NOMO-1 (cell line): ENCODE measurements at regions not wholly inside any gene's neighbourhood (a gene's known extent, or its start where the extent isn't known, plus 50 kb on each side); places are given as distances from the start of the nearest gene placed in this dataset.

Source experiments
- DNase-seq, 2 experiments: peaks; one replicate each; lab custom pipeline; 2025; ENCODE audit not compliant: unreplicated experiment in 2 of 2; lab: John Stamatoyannopoulos, UW

DNA sequence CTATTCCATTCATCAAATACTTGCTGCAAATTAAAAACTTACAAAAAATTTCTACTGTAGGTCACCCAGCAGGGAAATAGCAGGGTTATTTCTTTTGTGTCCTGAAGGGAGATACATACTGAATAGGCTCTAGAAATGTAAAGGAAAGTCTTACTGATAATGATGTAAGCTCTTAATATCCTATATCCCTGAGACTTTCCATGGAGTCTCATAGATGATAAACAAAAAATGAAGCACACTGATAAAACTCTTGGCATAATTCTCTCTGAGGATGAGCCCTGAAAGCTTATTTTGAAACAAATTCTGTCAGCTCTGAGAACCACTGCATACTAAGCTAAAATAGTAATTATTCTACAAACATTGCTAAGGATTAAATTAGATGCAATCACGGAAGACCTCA, 819.6 kb upstream of the PTPRD start:
- DNase-seq, result no peak

GRCh38 chr9:11443631-11444030, 830.8 kb upstream of the PTPRD start:
- DNase-seq, result no peak

GRCh38 chr9:11457825-11458790, 845.3 kb upstream of the PTPRD start:
- DNase-seq, result no peak

GRCh38 chr9:11469745-11470144, 856.9 kb upstream of the PTPRD start:
- DNase-seq, result no peak

GRCh38 chr9:11471321-11471720, 858.5 kb upstream of the PTPRD start:
- no peak for DNase-seq

DNA sequence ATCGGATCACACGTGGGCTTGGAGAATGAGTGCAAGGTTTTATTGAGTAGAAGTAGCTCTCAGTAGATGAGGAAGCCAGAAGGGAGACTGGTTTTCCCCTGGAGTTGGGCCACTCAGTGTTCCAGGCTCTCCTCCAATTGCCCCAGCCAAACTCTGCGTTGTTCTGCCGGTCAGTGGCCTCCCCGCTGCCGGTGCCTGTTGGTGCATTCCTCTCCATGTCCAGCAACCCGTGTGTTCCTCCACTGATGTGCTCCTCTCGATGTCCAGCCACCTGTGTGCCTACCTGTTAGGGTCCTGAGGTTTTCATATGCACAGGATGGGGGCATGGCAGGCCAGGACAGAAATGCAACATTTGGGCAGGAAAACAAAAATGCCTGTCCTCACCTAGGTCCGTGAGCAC, 888.0 kb upstream of the PTPRD start:
- DNase-seq, result no peak

GRCh38 chr9:11506980-11507379, 894.2 kb upstream of the PTPRD start:
- no peak for DNase-seq

DNA sequence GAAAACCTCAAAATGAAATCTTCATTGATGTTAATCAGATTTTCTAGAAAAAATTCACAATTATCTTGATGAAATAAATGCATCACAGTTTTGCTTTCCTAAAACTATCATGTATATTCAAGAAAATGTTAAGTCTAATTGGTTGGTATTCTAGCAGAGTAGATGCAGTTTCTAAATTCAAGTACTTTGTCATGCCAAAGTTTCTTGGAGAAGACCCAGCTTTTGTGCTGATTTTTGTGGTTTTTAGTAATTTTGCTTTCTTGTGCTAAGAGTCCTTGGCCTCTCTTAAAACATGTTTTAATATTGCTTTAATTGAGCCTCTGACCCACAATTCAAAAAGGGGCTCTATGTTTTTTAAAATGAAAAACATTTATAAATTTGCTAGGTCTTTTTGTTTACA, 924.8 kb upstream of the PTPRD start:
- no peak for DNase-seq

DNA sequence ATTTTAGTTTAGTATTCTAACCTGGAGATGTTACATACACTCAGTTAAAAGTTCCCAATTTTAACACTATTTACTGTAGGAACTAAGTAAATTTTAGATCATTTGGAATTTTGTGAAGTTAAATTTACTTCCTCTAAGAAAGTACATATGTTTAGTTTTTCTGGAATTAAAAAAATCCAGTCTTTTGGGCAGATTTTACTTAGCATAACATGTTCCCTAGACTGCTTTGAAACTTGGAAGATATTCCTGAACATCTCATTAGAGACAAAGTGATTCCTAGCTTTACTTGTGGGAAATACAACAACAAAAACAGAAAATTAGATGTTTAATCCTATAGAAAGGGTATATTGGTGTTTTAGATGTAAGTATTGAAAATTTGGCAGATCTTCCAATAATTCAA, 930.0 kb upstream of the PTPRD start:
- DNase-seq, result no peak

GRCh38 chr9:11546231-11546630, 933.4 kb upstream of the PTPRD start:
- DNase-seq, result no peak

- no peak for DNase-seq
These were observed 936.6 kb upstream of the PTPRD start for GRCh38 chr9:11549311-11549794.

GRCh38 chr9:11551106-11551505, 938.3 kb upstream of the PTPRD start:
- no peak for DNase-seq

- no peak for DNase-seq
These were observed 945.2 kb upstream of the PTPRD start for GRCh38 chr9:11558043-11558442.

DNA sequence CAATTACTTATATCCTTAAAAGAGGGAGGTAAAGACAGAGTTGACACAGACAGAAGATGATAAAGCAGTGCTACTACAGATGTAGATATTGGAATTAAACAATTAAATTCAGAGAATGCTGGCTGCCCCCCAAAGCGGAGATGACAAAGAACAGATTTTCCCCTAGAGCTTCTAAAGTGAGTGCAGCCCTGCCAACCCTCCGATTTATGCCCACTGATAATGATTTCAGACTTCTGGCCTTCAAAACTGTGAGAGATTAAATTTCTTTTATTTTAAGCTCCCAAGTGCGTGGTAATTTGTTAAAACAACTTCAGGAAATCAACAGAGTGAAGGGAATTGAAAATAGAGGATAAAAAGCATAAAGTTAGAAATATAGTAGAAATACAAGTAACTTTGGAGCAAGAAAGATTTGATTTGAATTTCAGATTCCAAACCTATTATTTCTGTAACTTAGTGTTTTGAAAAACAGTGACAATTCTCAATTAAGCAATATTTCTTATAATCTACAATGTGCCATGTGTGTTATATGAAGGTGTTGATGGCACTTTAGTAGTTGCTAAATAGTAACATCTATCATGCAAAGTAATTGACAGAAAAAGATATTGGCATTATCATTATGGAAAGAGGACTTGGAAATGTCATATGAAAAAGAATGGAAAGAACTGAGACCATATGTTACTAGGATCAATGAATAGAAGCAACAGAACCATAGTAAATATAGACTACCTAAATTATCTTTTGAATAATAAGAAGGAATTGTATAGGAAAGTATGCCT, 946.4 kb upstream of the PTPRD start:
- DNase-seq, result no peak

DNA sequence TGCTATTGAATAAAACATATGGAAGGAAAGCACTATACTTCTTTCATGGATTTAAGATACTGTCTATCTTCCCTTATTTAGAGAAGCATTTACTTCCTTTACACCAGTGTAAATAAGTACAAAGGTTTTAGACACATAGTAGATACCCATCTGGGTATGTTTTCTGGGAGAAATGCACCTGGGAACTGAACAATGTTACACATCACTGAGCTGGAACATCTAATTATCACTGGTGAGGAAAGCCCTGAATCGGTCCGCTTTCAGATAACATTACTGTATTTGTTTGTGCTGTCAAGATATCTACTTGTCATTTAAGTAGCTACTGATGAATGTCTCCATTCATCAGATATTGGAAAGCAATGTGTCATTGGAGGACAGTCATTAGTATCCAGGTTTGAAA, 964.7 kb upstream of the PTPRD start:
- no peak for DNase-seq

DNA sequence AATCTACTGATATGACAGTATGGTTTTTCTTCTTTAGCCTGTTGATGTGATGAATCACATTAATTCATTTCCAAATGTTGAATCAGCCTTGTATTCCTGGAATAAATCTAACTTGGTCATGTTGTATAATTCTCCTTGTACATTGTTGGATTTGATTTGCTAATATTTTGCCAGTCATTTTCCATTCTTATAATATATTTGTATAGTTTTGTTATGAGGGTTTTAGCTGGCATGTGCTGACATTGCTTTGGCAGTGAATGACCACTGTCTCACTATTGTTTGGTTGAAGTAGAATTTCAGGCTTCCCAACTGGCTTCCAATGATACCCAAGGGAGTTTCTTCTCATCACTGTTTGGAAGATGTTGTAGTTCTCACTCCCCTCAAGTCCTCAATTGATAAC, 983.0 kb upstream of the PTPRD start:
- no peak for DNase-seq

- no peak for DNase-seq
These were observed 1005.5 kb upstream of the PTPRD start for GRCh38 chr9:11618241-11618805.

GRCh38 chr9:11632691-11633090, 1019.9 kb upstream of the PTPRD start:
- DNase-seq, result no peak

GRCh38 chr9:11646831-11647230, 1034.0 kb upstream of the PTPRD start:
- no peak for DNase-seq

DNA sequence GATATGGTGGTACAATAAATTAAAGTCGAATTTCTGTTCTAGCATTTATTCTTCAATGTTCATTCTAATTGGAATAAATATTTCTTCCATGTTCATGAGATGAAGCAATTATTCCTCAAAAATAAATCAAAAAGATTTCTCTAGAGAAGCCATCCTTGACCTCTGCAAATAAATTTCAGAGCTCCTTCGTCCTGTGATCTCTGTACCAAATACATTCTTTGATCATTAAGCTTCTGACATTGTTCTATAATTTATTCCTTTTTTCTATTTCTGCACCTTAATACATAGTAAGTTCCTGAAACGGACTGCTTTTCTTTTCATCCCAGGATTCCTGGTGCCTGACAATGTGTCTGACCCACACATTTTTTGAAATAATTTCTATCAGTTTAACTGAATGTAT, 1039.3 kb upstream of the TYRP1 start:
- no peak for DNase-seq

DNA sequence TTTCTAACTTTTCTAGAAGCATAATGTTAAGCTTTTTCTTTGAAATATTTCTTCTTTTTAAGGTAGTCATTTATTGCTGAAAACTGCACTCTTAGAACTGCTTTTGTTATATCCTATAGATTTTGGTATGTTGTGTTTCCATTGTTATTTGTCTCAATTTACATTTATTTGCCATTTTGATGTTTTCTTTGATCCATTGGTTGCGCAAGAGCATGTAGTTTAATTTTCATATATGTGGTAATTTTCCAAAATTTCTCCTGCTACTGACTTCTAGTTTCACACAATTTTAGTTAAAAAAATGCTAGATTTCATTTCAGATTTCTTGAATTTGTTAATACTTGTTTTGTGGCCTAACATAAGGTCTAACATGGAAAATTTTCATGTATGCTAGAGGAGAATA, 1029.3 kb upstream of the TYRP1 start:
- no peak for DNase-seq
